Liver (tissue), 8 donors: ENCODE measurements at regions not wholly inside any gene's neighbourhood (a gene's known extent, or its start where the extent isn't known, plus 50 kb on each side); places are given as distances from the start of the nearest gene placed in this dataset.

Experiments used
- DNase-seq: peaks from one replicate; pipeline ENCODE4 v3.0.0-alpha.2; 2017; ENCODE audit warnings: low spot score
- H3K27ac ChIP-seq, 2 donors: one replicate each; pipeline ENCODE4 v1.7.0; 2013; ENCODE audit warnings: inconsistent platforms in 2 of 2, low read length in 2 of 2, control low read depth in 1 of 2, low read depth in 1 of 2, mild to moderate bottlenecking in 1 of 2
- H3K27me3 ChIP-seq, 4 donors: one replicate each; pipeline versions ENCODE4 v1.6.1 to v1.7.0; 2013; ENCODE audit warnings: low read length in 3 of 4, inconsistent platforms in 1 of 4, mild to moderate bottlenecking in 1 of 4, moderate library complexity in 1 of 4; ENCODE audit not compliant: control insufficient read depth in 4 of 4, insufficient read depth in 4 of 4
- H3K36me3 ChIP-seq, 4 donors: one replicate each; pipeline versions ENCODE4 v1.6.1 to v1.7.0; 2013; ENCODE audit warnings: low read length in 3 of 4, mild to moderate bottlenecking in 3 of 4, low read depth in 1 of 4, moderate library complexity in 1 of 4; ENCODE audit not compliant: control insufficient read depth in 4 of 4, insufficient read depth in 3 of 4
- H3K4me1 ChIP-seq, 4 donors: one replicate each; pipeline versions ENCODE4 v1.6.1 to v1.7.0; 2013; ENCODE audit warnings: low read length in 3 of 4, mild to moderate bottlenecking in 3 of 4, moderate library complexity in 1 of 4; ENCODE audit not compliant: control insufficient read depth in 4 of 4, insufficient read depth in 4 of 4
- H3K4me3 ChIP-seq, 3 donors: one replicate each; pipeline versions ENCODE4 v1.6.1 to v1.7.0; 2013; ENCODE audit warnings: low read length in 3 of 3, control low read depth in 1 of 3, low read depth in 1 of 3, mild to moderate bottlenecking in 1 of 3
- H3K9ac ChIP-seq, 2 donors: one replicate each; pipeline ENCODE4 v1.7.0; 2013; ENCODE audit warnings: low read length in 2 of 2, mild to moderate bottlenecking in 2 of 2, moderate library complexity in 2 of 2, control low read depth in 1 of 2, low read depth in 1 of 2
- H3K9me3 ChIP-seq, 4 donors: one replicate each; pipeline versions ENCODE4 v1.6.1 to v1.7.0; 2013; ENCODE audit warnings: low read length in 3 of 4; ENCODE audit not compliant: control insufficient read depth in 4 of 4
- ATF3 ChIP-seq: IDR thresholded peaks from 2 replicates; pipeline ENCODE4 v1.6.1; 2016; ENCODE audit warnings: antibody characterized with exemption
- CTCF ChIP-seq: fragments of 150-350 bp; IDR thresholded peaks from 2 replicates; pipeline ENCODE4 v1.5.1; 2017; ENCODE audit warnings: improper control_type of control experiment, low read depth, low read length; ENCODE audit not compliant: missing input control
- EGR1 ChIP-seq, 2 donors: IDR thresholded peaks; 2 replicates each; pipeline ENCODE4 v1.6.1; 2016 to 2018; ENCODE audit warnings: antibody characterized with exemption in 2 of 2, low read depth in 2 of 2
- FOXA1 ChIP-seq: IDR thresholded peaks from 2 replicates; pipeline ENCODE4 v1.6.1; 2016; ENCODE audit warnings: antibody characterized with exemption
- FOXA2 ChIP-seq: IDR thresholded peaks from 2 replicates; pipeline ENCODE4 v1.6.1; 2016; ENCODE audit warnings: antibody characterized with exemption
- GABPA ChIP-seq, 2 donors: IDR thresholded peaks in 1 of 2; conservative IDR thresholded peaks in 1 of 2; 2 replicates each; pipeline ENCODE4 v1.6.1; 2016; ENCODE audit warnings: antibody characterized with exemption in 2 of 2, mild to moderate bottlenecking in 1 of 2, moderate library complexity in 1 of 2
- HNF4A ChIP-seq, 2 donors: conservative IDR thresholded peaks; 2 replicates each; pipeline ENCODE4 v1.6.1; 2016; ENCODE audit warnings: antibody characterized with exemption in 2 of 2, mild to moderate bottlenecking in 2 of 2
- HNF4G ChIP-seq: IDR thresholded peaks from 2 replicates; pipeline ENCODE4 v1.6.1; 2016; ENCODE audit warnings: antibody characterized with exemption
- JUND ChIP-seq, 2 donors: IDR thresholded peaks; 2 replicates each; pipeline ENCODE4 v1.6.1; 2016; ENCODE audit warnings: antibody characterized with exemption in 2 of 2
- MAX ChIP-seq: IDR thresholded peaks from 2 replicates; pipeline ENCODE4 v1.6.1; 2016; ENCODE audit warnings: antibody characterized with exemption
- NR2F2 ChIP-seq: IDR thresholded peaks from 2 replicates; pipeline ENCODE4 v1.6.1; 2016; ENCODE audit warnings: antibody characterized with exemption
- RAD21 ChIP-seq, 2 donors: IDR thresholded peaks; 2 replicates each; pipeline ENCODE4 v1.6.1; 2016; ENCODE audit warnings: antibody characterized with exemption in 2 of 2, mild to moderate bottlenecking in 2 of 2
- REST ChIP-seq: IDR thresholded peaks from 2 replicates; pipeline ENCODE4 v1.6.1; 2016; ENCODE audit warnings: antibody characterized with exemption, mild to moderate bottlenecking
- RXRA ChIP-seq, 2 donors: IDR thresholded peaks; 2 replicates each; pipeline ENCODE4 v1.6.1; 2017 to 2018; ENCODE audit warnings: antibody characterized with exemption in 2 of 2, mild to moderate bottlenecking in 1 of 2
- SP1 ChIP-seq: IDR thresholded peaks from 2 replicates; pipeline ENCODE4 v1.6.1; 2018; ENCODE audit warnings: antibody characterized with exemption, mild to moderate bottlenecking
- TAF1 ChIP-seq: conservative IDR thresholded peaks from 2 replicates; pipeline ENCODE4 v1.6.1; 2016; ENCODE audit warnings: antibody characterized with exemption, mild to moderate bottlenecking
- YY1 ChIP-seq: IDR thresholded peaks from 2 replicates; pipeline ENCODE4 v1.6.1; 2016; ENCODE audit warnings: antibody characterized with exemption, mild to moderate bottlenecking
- ZBTB33 ChIP-seq: IDR thresholded peaks from 2 replicates; pipeline ENCODE4 v1.6.1; 2016; ENCODE audit warnings: antibody characterized with exemption
- WGBS: extraction: QIAGEN DNeasy Blood & Tissue Kit; methylation state at CpG from one replicate; pipeline ENCODE4 v1.1.7; 2013; 5-methylcytosine and 5-hydroxymethylcytosine counted together
- donor health status: healthy.
- donor health status: healthy.
- donor health status: healthy.
- donor health status: healthy.
- donor health status: healthy.

- Histone ChIP-seq H3K9ac (no peak overlapping the region), H3K27me3 (no peaks in the 10 kb centered on the region), H3K36me3 (no peaks in the 10 kb centered on the region), H3K4me3 (no peak overlapping the region), H3K27ac (no peak overlapping the region), H3K9me3 (no peaks in the 10 kb centered on the region), H3K4me1 (no peaks in the 10 kb centered on the region)
- TF ChIP-seq HNF4A (conservative IDR thresholded peaks at IDR 0.05), result no peak
- no peak for TF ChIP-seq GABPA (IDR thresholded peaks at IDR 0.05 in 1 of 2, conservative IDR thresholded peaks at IDR 0.05 in 1 of 2)
- no peak for TF ChIP-seq REST
- no peak for TF ChIP-seq MAX
- TF ChIP-seq SP1, result no peak
- TF ChIP-seq CTCF, result no peak
- TF ChIP-seq ZBTB33, result no peak
- TF ChIP-seq EGR1 (IDR thresholded peaks at IDR 0.05; ENCODE audit: low read depth in 2 of 2), result no peak
- no peak for TF ChIP-seq JUND (IDR thresholded peaks at IDR 0.05)
- no peak for TF ChIP-seq FOXA1
- no peak for TF ChIP-seq FOXA2
- no peak for TF ChIP-seq NR2F2
- TF ChIP-seq ATF3, result no peak
- no peak for TF ChIP-seq RXRA (IDR thresholded peaks at IDR 0.05)
- TF ChIP-seq TAF1, result no peak
- TF ChIP-seq RAD21 (IDR thresholded peaks at IDR 0.05), result no peak
- no peak for TF ChIP-seq YY1
- no peak for TF ChIP-seq HNF4G
- WGBS, result 63% methylated on average over 2 of the region's 2 CpGs
- no peak for DNase-seq
Observed at GRCh38 chr14:25626986-25627385, 577.0 kb upstream of the STXBP6 start.

GRCh38 chr14:25622763-25623162 is 572.8 kb upstream of the STXBP6 start:
- Histone ChIP-seq H3K9me3 (peaks cover 0 to 6% (median 0%) of the 10 kb centered on the region in 4 donors), H3K9ac (no peak overlapping the region), H3K4me3 (no peak overlapping the region), H3K27me3 (no peaks in the 10 kb centered on the region), H3K27ac (no peak overlapping the region), H3K4me1 (no peaks in the 10 kb centered on the region), H3K36me3 (no peaks in the 10 kb centered on the region)
- 29% methylated on average over 1 of the region's 1 CpG for WGBS
- no peak for DNase-seq
- TF ChIP-seq TAF1 (no peak), FOXA1 (no peak), YY1 (no peak), SP1 (no peak), MAX (no peak), RAD21 (IDR thresholded peaks at IDR 0.05) (no peak), HNF4G (no peak), FOXA2 (no peak)
